ENCODE measurements at regions not wholly inside any gene's neighbourhood (a gene's known extent, or its start where the extent isn't known, plus 50 kb on each side); places are given as distances from the start of the nearest gene placed in this dataset.

DNA sequence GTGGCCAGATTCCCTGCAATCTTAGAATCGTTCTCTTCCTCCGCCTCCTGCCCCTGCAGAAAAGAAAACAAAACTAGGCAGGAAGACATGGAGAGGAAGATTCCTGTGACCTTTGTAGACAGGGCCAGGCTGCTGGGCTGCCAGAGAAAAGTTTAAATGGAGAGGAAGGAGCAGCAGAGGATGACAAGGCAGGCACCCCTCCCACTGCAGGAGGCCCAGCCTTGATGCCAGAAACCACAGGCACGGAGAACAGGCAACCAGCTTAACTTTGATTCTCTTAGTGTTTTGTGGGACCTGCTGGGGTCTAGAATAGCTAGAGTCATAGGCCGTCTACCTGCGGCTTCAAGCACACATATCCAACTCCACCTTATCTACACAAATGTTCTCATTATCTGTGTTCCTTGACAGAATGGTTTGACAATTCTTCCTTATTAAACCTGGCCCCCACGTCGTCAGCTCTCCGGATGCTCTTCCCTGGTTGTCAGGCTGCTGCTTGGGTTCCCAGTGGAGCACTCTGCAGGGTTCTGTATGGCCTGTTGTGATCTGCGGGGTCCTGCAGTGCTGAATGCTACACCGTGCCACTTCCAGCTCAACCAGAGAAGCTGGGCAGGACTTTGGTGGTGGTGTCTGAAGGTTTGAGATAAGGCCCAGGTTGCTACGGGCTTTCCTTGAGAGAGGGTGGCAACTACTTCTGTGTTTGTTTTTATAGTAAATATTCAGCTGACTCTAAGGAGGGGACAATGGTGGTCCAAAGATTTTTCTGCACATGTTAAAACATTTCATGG, 609.5 kb downstream of the AACS start:
- no peak for DNase-seq (ENCODE audit: low read depth in 3 of 3)

DNA sequence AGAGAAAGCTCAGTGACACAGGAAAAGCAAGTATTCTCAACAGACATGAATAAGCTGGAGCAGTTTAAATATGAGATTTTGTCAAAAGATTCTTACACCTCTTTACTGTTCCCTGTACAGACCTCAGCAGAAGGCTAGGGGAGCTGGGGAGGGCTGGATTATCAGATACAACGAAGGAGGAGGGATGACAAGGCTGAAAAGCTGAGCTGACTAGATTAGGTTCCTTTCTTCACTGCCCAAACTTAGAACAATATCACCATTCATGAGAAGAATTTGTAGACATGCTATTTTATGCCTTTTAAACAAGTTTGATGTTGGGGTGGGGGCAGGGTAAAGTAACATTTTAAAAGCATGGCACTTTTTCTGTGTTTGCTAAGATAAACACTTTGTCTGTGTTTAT, 611.1 kb downstream of the AACS start:
- no peak for DNase-seq (ENCODE audit: low read depth in 3 of 3)

GRCh38 chr12:125677829-125678228, 612.6 kb downstream of the AACS start:
- DNase-seq (ENCODE audit: low read depth in 3 of 3) = no peak

DNA sequence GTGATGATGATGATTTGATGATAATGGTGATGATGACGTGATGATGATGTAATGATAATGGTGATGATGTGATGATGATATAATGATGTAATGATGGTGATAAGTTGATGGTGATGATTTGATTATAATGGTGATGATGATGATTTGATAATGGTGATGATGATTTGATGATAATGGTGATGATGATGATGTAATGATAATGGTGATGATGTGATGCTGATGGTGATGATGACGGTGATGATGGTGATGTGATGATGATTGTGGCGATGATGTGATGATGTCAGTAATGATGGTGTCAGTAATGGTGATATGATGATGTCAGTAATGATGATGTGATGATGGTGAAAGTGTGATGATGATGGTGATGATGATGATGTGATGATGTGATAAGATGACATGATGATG, 613.4 kb downstream of the AACS start:
- no peak for DNase-seq (ENCODE audit: low read depth in 3 of 3)

GRCh38 chr12:125683748-125684381, 618.6 kb downstream of the AACS start:
- DNase-seq (ENCODE audit: low read depth in 3 of 3) = peak in 1 of 3 experiments; percentile 32

DNA sequence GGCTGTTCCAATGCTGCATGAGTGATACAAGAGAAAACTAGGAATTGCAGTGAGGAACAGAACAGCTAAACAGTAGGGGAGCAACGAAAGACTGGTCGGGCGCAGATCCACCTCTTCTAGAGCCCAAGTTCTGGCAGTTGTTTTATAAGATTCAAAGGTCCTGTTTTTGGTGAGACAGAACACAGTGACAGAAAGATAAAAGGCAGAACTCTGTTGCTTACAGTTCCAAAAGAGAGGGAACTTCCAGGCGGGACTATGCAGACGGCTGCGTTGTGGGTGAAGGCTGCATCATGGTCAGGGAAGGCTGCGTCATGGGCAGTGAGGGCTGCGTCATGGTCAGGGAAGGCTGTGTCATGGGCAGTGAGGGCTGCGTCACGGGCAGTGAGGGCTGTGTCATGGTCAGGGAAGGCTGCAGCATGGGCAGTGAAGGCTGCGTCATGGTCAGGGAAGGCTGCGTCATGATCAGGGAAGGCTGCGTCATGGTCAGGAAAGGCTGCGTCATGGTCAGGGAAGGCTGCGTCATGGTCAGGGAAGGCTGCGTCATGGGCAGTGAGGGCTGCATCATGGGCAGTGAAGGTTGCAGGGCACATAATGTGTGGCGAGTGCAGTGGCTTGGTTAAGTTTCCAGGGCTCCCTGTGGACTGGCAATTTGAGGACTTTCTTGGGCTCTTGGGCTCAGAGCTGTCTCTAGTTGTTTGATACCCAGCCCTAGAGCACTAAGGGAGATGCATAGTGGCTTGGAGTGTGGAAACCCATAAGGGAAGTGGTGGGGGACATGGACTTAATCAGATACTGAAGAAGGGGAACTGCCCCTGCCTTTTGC, 619.9 kb downstream of the AACS start:
- no peak for DNase-seq (ENCODE audit: low read depth in 3 of 3)

DNA sequence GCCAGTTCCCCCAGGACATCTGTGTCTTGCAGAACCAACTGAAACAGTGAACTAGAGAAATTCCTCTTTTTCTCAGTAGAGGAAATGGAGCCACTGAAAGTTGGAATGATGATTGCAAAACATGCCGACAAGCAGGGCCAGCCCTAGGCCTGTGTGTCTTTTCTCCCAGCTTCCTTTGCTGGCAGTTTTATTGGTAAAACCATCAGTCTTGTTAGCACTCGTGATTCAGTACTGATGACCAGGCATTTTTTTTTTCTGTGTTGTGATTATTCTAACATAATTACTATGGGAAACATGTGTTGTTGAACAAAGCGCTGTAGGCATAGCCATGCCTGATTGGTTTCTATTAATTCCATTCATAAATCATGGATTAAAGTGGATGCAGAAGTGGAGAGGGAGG, 620.7 kb downstream of the AACS start:
- no peak for DNase-seq (ENCODE audit: low read depth in 3 of 3)

DNA sequence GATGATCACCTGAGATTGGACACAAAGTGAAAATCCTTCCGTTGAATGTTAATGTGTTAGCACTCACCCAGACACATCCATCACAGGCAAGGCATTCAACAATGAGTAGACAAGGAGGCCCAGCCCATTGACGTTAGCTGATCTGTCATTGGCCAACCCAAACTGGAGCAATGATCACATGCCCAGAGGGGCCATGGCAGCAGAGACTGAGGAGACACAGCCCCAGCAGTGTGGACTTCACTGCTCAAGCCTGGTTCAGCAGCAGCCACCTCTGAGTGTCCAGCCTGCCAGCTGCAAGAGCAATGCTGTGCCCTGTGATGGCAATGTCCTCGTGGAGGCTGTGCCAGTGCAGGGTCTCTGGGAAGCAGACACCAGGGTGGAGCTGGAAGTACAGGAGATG, 622.2 kb downstream of the AACS start:
- DNase-seq (ENCODE audit: low read depth in 3 of 3) = no peak

GRCh38 chr12:125687820-125688219, 622.6 kb downstream of the AACS start:
- DNase-seq (ENCODE audit: low read depth in 3 of 3) = no peak

DNA sequence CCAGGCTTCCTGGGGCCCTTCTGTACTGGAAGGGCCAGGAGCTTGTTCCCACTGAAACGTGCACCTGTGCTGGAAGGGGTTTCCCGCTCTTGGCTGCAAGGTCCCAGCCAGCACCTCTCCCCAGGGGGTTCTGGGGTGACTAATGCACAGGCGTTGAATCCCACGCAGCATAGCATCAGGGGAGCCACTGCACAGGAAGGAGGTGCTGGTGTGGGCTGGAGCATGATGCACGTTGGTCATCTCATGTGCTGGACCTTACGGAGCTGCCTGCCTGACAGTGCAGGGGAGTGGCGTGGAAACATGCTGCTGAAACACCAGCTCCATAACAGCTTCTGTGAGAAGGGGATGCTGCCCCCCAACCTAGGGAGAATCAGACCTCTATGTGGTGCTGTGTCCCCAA, 623.0 kb downstream of the AACS start:
- DNase-seq (ENCODE audit: low read depth in 3 of 3) = no peak

DNA sequence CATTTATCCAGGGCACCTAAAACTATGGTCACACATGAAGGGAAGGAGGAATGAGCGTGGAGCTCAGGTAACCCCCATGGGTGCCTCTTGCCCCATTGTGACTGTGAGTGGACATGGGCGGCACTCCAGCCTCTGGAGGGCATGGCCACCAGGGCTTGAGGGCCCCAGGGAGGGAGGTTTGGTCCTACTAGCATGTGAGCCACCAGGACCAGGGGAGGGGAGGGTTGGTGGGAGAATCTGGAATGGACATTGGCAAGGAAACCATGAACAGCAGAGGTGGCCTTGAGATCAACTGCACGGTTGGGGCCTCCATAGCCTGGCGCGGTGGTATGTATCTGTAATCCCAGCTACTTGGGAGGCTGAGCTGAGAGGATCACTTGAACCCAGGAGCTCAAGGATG, 623.6 kb downstream of the AACS start:
- DNase-seq (ENCODE audit: low read depth in 3 of 3) = no peak

DNA sequence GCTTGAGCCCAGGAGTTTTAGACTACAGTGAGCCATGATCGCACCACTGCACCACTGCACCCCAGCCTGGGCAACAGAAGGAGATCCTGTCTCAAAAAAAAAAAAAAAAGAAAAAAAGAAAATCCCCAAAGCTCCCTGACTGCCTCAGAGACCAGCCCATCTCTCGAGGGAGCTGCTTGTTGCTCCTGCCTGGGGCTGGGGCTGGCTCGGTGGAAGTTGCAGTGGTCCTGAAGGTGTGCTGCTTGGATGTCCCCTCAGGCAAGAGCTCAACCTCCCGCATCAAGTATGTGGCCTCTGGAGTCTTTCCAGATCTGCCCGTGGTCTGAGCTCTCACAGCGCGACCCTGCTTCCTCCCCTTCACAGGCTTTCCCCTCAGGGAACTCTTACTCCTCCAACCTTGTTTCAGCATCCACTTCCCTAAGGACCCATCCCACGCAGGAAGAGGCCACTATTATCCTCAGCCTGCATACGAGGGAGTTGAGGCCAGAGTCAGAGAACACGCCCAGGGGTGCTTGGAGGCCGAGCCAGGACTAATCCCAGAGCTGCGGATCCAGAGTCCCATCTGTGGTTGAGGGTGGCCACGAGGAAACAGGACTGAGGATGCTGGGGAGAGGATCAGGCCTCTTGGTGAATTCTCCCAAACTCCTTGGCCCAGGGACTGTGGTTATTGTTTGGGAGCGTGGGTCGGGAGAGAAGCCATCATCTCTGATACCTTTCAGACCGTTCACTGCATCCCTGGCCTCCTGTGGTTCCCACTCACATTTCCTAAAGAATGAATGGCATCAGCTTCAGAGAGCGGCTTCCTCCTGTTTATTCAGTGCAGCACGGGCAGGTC, 624.6 kb downstream of the AACS start:
- DNase-seq (ENCODE audit: low read depth in 3 of 3) = no peak

- DNase-seq (ENCODE audit: low read depth in 3 of 3) = no peak
These were observed 625.6 kb downstream of the AACS start for GRCh38 chr12:125690841-125691240.

- no peak for DNase-seq (ENCODE audit: low read depth in 3 of 3)
These were observed 630.8 kb downstream of the AACS start for GRCh38 chr12:125696054-125696453.

GRCh38 chr12:125704803-125705202, 639.6 kb downstream of the AACS start:
- DNase-seq (ENCODE audit: low read depth in 3 of 3) = no peak

- no peak for DNase-seq (ENCODE audit: low read depth in 3 of 3)
These were observed 655.7 kb downstream of the AACS start for GRCh38 chr12:125720961-125721360.

GRCh38 chr12:125734137-125734536, 668.9 kb downstream of the AACS start:
- no peak for DNase-seq (ENCODE audit: low read depth in 3 of 3)

DNA sequence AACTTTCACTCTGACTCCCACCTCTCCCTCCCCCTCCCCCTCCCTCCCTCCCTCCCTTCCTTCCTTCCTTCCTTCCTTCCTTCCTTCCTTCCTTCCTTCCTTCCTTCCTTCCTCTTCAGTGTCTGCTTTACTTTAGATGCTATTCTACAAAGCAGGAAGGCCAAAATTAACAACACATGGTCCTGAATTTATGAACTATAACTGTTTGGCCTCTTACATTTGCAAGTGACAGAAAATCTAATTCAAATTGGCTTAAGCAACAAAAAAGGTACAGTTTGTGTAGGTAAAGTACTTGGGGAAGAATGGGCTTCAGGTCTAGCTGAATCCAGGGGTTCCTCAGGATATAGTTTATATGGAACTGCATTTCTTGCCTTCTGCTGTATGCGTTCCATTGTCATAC, 673.0 kb downstream of the AACS start:
- DNase-seq (ENCODE audit: low read depth in 3 of 3) = no peak

- no peak for DNase-seq (ENCODE audit: low read depth in 3 of 3)
These were observed 677.2 kb downstream of the AACS start for GRCh38 chr12:125742413-125742812.

- DNase-seq (ENCODE audit: low read depth in 3 of 3) = no peak
These were observed 679.0 kb downstream of the AACS start for GRCh38 chr12:125744201-125744600.

GRCh38 chr12:125755512-125755911, 690.3 kb downstream of the AACS start:
- no peak for DNase-seq (ENCODE audit: low read depth in 3 of 3)

- DNase-seq (ENCODE audit: low read depth in 3 of 3) = no peak
These were observed 700.9 kb downstream of the AACS start for GRCh38 chr12:125766091-125766490.
